ENCODE measurements at regions not wholly inside any gene's neighbourhood (a gene's known extent, or its start where the extent isn't known, plus 50 kb on each side); places are given as distances from the start of the nearest gene placed in this dataset.
"Not testable (repeated sequence)": the region's sequence is repeated elsewhere in the genome, so short reads cannot be mapped to it uniquely, and the experiment has no call there.

GRCh38 chr9:61670616-61671015, 480.8 kb downstream of the SPATA31A7 start:
- DNase-seq (ENCODE audit: low spot score) = no peak
- Mint-ChIP-seq H3K4me3 (ENCODE audit: unreplicated experiment) (peak overlapping the region; percentile 87), H3K27me3 (ENCODE audit: unreplicated experiment) (peaks cover 36% of the 10 kb centered on the region), H3K4me1 (ENCODE audit: unreplicated experiment) (no peaks in the 10 kb centered on the region), H3K36me3 (ENCODE audit: low read depth, unreplicated experiment) (peaks cover 36% of the 10 kb centered on the region), H3K9me3 (ENCODE audit: unreplicated experiment) (peaks cover 52% of the 10 kb centered on the region), H3K27ac (ENCODE audit: unreplicated experiment) (peak overlapping the region; percentile 61)
- TF ChIP-seq CTCF (IDR thresholded peaks at IDR 0.05; ENCODE audit: unreplicated experiment) = no peak

- H3K4me1 Mint-ChIP-seq (ENCODE audit: unreplicated experiment) = no peaks in the 10 kb centered on the region
- peaks cover 30% of the 10 kb centered on the region for H3K36me3 Mint-ChIP-seq (ENCODE audit: low read depth, unreplicated experiment)
- DNase-seq (ENCODE audit: low spot score) = no peak
- H3K4me3 Mint-ChIP-seq (ENCODE audit: unreplicated experiment) = no peak overlapping the region
- peaks cover 29% of the 10 kb centered on the region for H3K27me3 Mint-ChIP-seq (ENCODE audit: unreplicated experiment)
- peaks cover 45% of the 10 kb centered on the region for H3K9me3 Mint-ChIP-seq (ENCODE audit: unreplicated experiment)
- no peak for TF ChIP-seq CTCF (IDR thresholded peaks at IDR 0.05; ENCODE audit: unreplicated experiment)
- H3K27ac Mint-ChIP-seq (ENCODE audit: unreplicated experiment) = no peak overlapping the region
Measured at GRCh38 chr9:61671276-61671973, 481.6 kb downstream of the SPATA31A7 start.

- H3K4me1 Mint-ChIP-seq (ENCODE audit: unreplicated experiment); H3K27ac Mint-ChIP-seq (ENCODE audit: unreplicated experiment); H3K4me3 Mint-ChIP-seq (ENCODE audit: unreplicated experiment); DNase-seq (ENCODE audit: low spot score): not testable (repeated sequence)
- H3K27me3 Mint-ChIP-seq (ENCODE audit: unreplicated experiment) = peaks cover 29% of the 10 kb centered on the region
- H3K9me3 Mint-ChIP-seq (ENCODE audit: unreplicated experiment) = peaks cover 38% of the 10 kb centered on the region
- H3K36me3 Mint-ChIP-seq (ENCODE audit: low read depth, unreplicated experiment) = peaks cover 26% of the 10 kb centered on the region
Measured at GRCh38 chr9:61672107-61672541, 482.3 kb downstream of the SPATA31A7 start.

- DNase-seq (ENCODE audit: low spot score); H3K4me3 Mint-ChIP-seq (ENCODE audit: unreplicated experiment); H3K27ac Mint-ChIP-seq (ENCODE audit: unreplicated experiment); H3K4me1 Mint-ChIP-seq (ENCODE audit: unreplicated experiment): not testable (repeated sequence)
- Mint-ChIP-seq H3K27me3 (ENCODE audit: unreplicated experiment) (peaks cover 29% of the 10 kb centered on the region), H3K36me3 (ENCODE audit: low read depth, unreplicated experiment) (peaks cover 25% of the 10 kb centered on the region), H3K9me3 (ENCODE audit: unreplicated experiment) (peaks cover 38% of the 10 kb centered on the region)
Measured at GRCh38 chr9:61672645-61673167, 482.9 kb downstream of the SPATA31A7 start.

- Mint-ChIP-seq H3K9me3 (ENCODE audit: unreplicated experiment) (peaks cover 36% of the 10 kb centered on the region), H3K36me3 (ENCODE audit: low read depth, unreplicated experiment) (peaks cover 23% of the 10 kb centered on the region), H3K4me3 (ENCODE audit: unreplicated experiment) (peak overlapping the region; percentile 29), H3K4me1 (ENCODE audit: unreplicated experiment) (no peaks in the 10 kb centered on the region), H3K27me3 (ENCODE audit: unreplicated experiment) (peaks cover 28% of the 10 kb centered on the region), H3K27ac (ENCODE audit: unreplicated experiment) (no peak overlapping the region)
- TF ChIP-seq CTCF (IDR thresholded peaks at IDR 0.05; ENCODE audit: unreplicated experiment) = no peak
- DNase-seq (ENCODE audit: low spot score) = no peak
Measured at GRCh38 chr9:61673247-61673646, 483.4 kb downstream of the SPATA31A7 start.

Data from endothelial cell (in vitro differentiated cells).